HepG2 (cell line): ENCODE measurements at regions not wholly inside any gene's neighbourhood (a gene's known extent, or its start where the extent isn't known, plus 50 kb on each side); places are given as distances from the start of the nearest gene placed in this dataset.

ENCODE experiments used
- ATAC-seq: fragments of 200-7000 bp; cut with Tn5 transposase; 3 replicates; pipeline ENCODE4 v1.9.1; 2020; ENCODE audit warnings: mild to moderate bottlenecking, moderate library complexity
- BruUV-seq: library from RNA; stranded (reverse); fragments of 400-500 nt; replicated peaks from 2 replicates; lab custom pipeline; 2021; lab: Mats Ljungman, UMichigan
- CTCF ChIA-PET: fragments of 300-600 bp; formaldehyde crosslinking; extraction: SDS; loops from one replicate; lab custom pipeline; 2021; ENCODE audit warnings: low total read pairs, inconsistent platforms, low intra/inter-chr PET ratio; lab: Yijun Ruan, JAX
- POLR2A ChIA-PET: fragments of 350-600 bp; sonication (Branson Sonifier 250); formaldehyde crosslinking; loops from one replicate; lab custom pipeline; 2020; ENCODE audit warnings: antibody characterized with exemption, inconsistent platforms; lab: Yijun Ruan, JAX
- DNase-seq: peaks from one replicate; pipeline ENCODE4 v3.0.0-alpha.2; 2015; ENCODE audit warnings: low spot score
- FAIRE-seq: peaks from 3 replicates; lab custom pipeline; 2011; peaks lifted over from hg19 to GRCh38; lab: Jason Lieb, UNC
- H2AFZ ChIP-seq: one replicate; pipeline ENCODE4 v1.6.1; 2011; ENCODE audit warnings: low read length, inconsistent platforms
- H3K27ac ChIP-seq: fragments of 300-600 bp; 3 replicates; pipeline ENCODE4 v1.8.0; 2011; ENCODE audit warnings: mixed run types, mild to moderate bottlenecking, mixed read lengths, low read length, inconsistent platforms; ENCODE audit not compliant: insufficient read depth; ENCODE audit errors: extremely low read length
- H3K27me3 ChIP-seq, 2 experiments: fragments of 200-600 bp in 1 of 2; 2 replicates in 1 of 2; 3 replicates in 1 of 2; pipeline versions ENCODE4 v1.6.0 to v1.8.0; 2011; ENCODE audit warnings: low read length in 2 of 2, mild to moderate bottlenecking in 2 of 2, moderate library complexity in 2 of 2, inconsistent platforms in 1 of 2; ENCODE audit not compliant: insufficient read depth in 2 of 2, control insufficient read depth in 1 of 2
- H3K36me3 ChIP-seq, 2 experiments: fragments of 200-600 bp in 1 of 2; replicated peaks in 1 of 2; 2 replicates in 1 of 2; 3 replicates in 1 of 2; pipeline versions ENCODE4 v1.5.1 to v1.8.0; 2011; ENCODE audit warnings: low read length in 2 of 2, inconsistent platforms in 1 of 2; ENCODE audit not compliant: insufficient read depth in 2 of 2, control insufficient read depth in 1 of 2
- H3K4me1 ChIP-seq: 2 replicates; pipeline ENCODE4 v1.5.1; 2012; ENCODE audit warnings: low read length, inconsistent platforms; ENCODE audit not compliant: insufficient read depth
- H3K4me2 ChIP-seq: 2 replicates; pipeline ENCODE4 v1.6.0; 2011; ENCODE audit warnings: low read depth, low read length, inconsistent platforms
- H3K4me3 ChIP-seq, 3 experiments: fragments of 200-600 bp in 1 of 3; sonication (generic), shearing (Covaris generic) in 1 of 3; replicated peaks in 1 of 3; 2 replicates each; pipeline ENCODE4 v1.5.1; 2011 to 2016; ENCODE audit warnings: low read length in 3 of 3, inconsistent platforms in 2 of 3, low read depth in 2 of 3, mild to moderate bottlenecking in 2 of 3, control low read depth in 1 of 3, mixed read lengths in 1 of 3; ENCODE audit not compliant: insufficient read depth in 1 of 3
- H3K79me2 ChIP-seq: one replicate; pipeline ENCODE4 v1.6.1; 2011; ENCODE audit warnings: low read length, inconsistent platforms; ENCODE audit not compliant: insufficient read depth
- H3K9ac ChIP-seq: 2 replicates; pipeline ENCODE4 v1.6.0; 2011; ENCODE audit warnings: mild to moderate bottlenecking, low read depth, low read length, inconsistent platforms; ENCODE audit not compliant: insufficient read depth
- H3K9me3 ChIP-seq: 2 replicates; pipeline ENCODE4 v1.5.1; 2012; ENCODE audit warnings: mild to moderate bottlenecking, low read length
- H4K20me1 ChIP-seq: 2 replicates; pipeline ENCODE4 v1.6.0; 2011; ENCODE audit warnings: inconsistent platforms, mild to moderate bottlenecking, low read length, moderate library complexity; ENCODE audit not compliant: insufficient read depth
- BRD4 ChIP-seq: sonication (generic); formaldehyde crosslinking; IDR thresholded peaks from 2 replicates; pipeline ENCODE4 v1.4.0; 2020; ENCODE audit warnings: missing genetic modification reagents
- HDAC6 ChIP-seq: fragments of 200-600 bp; sonication (generic); IDR thresholded peaks from 2 replicates; pipeline ENCODE4 v1.7.0; 2017; ENCODE audit warnings: mild to moderate bottlenecking, antibody characterized with exemption, low read length, low read depth
- PCBP2 ChIP-seq: fragments of 200-400 bp; formaldehyde crosslinking; optimal IDR thresholded peaks from 2 replicates; pipeline ENCODE3; 2018; ENCODE audit warnings: low read length, low read depth; ENCODE audit not compliant: poor library complexity, severe bottlenecking
- SP140L ChIP-seq: sonication (generic); formaldehyde crosslinking; IDR thresholded peaks from 2 replicates; pipeline ENCODE4 v1.4.0; 2020; ENCODE audit warnings: missing genetic modification reagents, borderline replicate concordance
- TRIM24 ChIP-seq: sonication (generic); formaldehyde crosslinking; IDR thresholded peaks from 2 replicates; pipeline ENCODE4 v1.8.0; 2022; ENCODE audit warnings: mild to moderate bottlenecking, missing genetic modification reagents
- ZFP1 ChIP-seq: IDR thresholded peaks from 2 replicates; pipeline ENCODE4 v1.6.1; 2016
- ZNF124 ChIP-seq: sonication (generic); formaldehyde crosslinking; IDR thresholded peaks from 2 replicates; pipeline ENCODE4 v1.4.0; 2020; ENCODE audit warnings: missing genetic modification reagents
- WGBS: methylation state at CpG from one replicate; pipeline ENCODE4 v1.1.6; 2017; ENCODE audit warnings: low lambda C conversion rate; 5-methylcytosine and 5-hydroxymethylcytosine counted together
- in situ Hi-C: cut with HindIII; loops from 2 replicates; pipeline ENCODE4 v1.10.0; 2017; ENCODE audit warnings: low pct_unique_long_range_greater_than_20kb; ENCODE audit not compliant: extremely low pct_ligation_motif_present
- intact Hi-C: fragments of 100-400 bp; cut with micrococcal nuclease; formaldehyde crosslinking; loops from one replicate; pipeline ENCODE4 v1.10.0; 2022; ENCODE audit not compliant: unreplicated experiment
- TF ChIP-seq, protein P1 (sequence below): sonication (generic); formaldehyde crosslinking; conservative IDR thresholded peaks from 2 replicates; pipeline ENCODE4 v1.8.0; 2022; ENCODE audit warnings: missing genetic modification reagents
- TF ChIP-seq, protein P2 (sequence below): sonication (generic); formaldehyde crosslinking; IDR thresholded peaks from 2 replicates; pipeline ENCODE4 v1.5.1; 2020; ENCODE audit warnings: mild to moderate bottlenecking, missing genetic modification reagents, borderline replicate concordance
- TF ChIP-seq, protein P3 (sequence below): sonication (generic); formaldehyde crosslinking; IDR thresholded peaks from 2 replicates; pipeline ENCODE4 v1.8.1; 2023; ENCODE audit warnings: missing genetic modification reagents, inconsistent platforms, borderline replicate concordance

DNA sequence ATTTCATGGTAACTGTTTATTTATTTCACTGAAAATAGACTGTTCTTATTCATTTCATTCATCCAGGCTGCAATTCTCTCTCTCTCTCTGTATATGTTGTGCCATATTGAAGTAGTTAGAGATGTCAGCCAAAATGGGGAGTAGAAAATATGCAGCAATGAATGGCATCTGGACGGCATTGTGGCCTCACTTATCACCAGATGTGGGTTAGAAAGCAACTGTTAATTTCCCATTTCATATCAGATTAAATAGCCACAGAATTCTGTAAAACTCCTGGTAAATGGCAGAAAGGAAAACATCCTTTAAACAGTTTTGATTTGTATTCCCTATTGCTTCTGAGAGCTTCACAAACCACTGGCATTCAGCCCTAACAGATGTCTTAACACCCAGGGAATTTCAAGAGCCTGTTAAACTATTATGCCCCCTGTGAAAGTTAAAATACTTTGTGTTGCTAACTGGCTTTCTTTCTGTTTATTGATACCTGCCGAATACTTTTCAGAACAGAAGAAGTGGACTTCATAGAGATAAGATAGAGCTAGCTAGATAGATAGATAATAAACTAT is 1763.3 kb upstream of the MIR17HG start (continued):
- no peak for TF ChIP-seq ZNF124 (CRISPR knock-in tag)
- TF ChIP-seq, all 625 proteins: peak for 0

DNA sequence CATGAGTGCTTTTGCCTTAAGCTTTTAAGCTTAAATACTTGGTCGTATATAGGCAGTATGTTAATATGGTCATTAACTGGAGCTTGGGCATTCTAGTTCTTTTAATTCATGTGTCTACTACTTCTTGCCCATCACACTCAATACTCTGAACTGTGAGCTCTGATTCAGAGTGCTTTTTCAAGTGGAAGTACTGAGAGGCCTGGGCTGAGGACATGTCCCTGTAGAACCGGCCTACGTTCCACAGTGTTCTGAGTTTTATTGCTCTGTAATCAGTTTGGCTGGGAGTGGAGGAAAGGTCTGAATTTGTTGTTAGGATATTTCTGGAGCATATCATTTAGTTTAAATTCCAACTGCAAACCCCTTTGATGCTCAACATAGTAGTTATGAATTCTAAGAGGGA is 1744.8 kb upstream of the MIR17HG start:
- no peaks in the 10 kb centered on the region for H4K20me1 ChIP-seq
- intact Hi-C loops (no loop called here), in situ Hi-C loops (no loop called here)
- H3K27ac ChIP-seq = no peak overlapping the region
- no peak overlapping the region for H3K4me2 ChIP-seq
- no peaks in the 10 kb centered on the region for H3K79me2 ChIP-seq
- ATAC-seq (no peak), DNase-seq (no peak), FAIRE-seq (no peak)
- CTCF ChIA-PET = no interaction called here
- no TSS peak for BruUV-seq
- H3K4me1 ChIP-seq = no peaks in the 10 kb centered on the region
- peaks cover 63% of the 10 kb centered on the region for H3K9me3 ChIP-seq
- no peaks in the 10 kb centered on the region for H3K27me3 ChIP-seq
- no peak overlapping the region for H3K4me3 ChIP-seq
- no peaks in the 10 kb centered on the region for H3K36me3 ChIP-seq
- H2AFZ ChIP-seq = no peak overlapping the region
- H3K9ac ChIP-seq = no peak overlapping the region
- 18% methylated on average over 3 of the region's 3 CpGs for WGBS
- POLR2A ChIA-PET = no interaction called here
- no peak for TF ChIP-seq SP140L
- TF ChIP-seq BRD4 (CRISPR knock-in tag) = no peak
- TF ChIP-seq TRIM24 (CRISPR knock-in tag) = no peak
- no peak for TF ChIP-seq HDAC6
- no peak for TF ChIP-seq ZFP1 (CRISPR knock-in tag)
- TF ChIP-seq PCBP2 = no peak
- TF ChIP-seq, protein P1, sequence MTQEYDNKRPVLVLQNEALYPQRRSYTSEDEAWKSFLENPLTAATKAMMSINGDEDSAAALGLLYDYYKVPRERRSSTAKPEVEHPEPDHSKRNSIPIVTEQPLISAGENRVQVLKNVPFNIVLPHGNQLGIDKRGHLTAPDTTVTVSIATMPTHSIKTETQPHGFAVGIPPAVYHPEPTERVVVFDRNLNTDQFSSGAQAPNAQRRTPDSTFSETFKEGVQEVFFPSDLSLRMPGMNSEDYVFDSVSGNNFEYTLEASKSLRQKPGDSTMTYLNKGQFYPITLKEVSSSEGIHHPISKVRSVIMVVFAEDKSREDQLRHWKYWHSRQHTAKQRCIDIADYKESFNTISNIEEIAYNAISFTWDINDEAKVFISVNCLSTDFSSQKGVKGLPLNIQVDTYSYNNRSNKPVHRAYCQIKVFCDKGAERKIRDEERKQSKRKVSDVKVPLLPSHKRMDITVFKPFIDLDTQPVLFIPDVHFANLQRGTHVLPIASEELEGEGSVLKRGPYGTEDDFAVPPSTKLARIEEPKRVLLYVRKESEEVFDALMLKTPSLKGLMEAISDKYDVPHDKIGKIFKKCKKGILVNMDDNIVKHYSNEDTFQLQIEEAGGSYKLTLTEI = no peak
- TF ChIP-seq, protein P2, sequence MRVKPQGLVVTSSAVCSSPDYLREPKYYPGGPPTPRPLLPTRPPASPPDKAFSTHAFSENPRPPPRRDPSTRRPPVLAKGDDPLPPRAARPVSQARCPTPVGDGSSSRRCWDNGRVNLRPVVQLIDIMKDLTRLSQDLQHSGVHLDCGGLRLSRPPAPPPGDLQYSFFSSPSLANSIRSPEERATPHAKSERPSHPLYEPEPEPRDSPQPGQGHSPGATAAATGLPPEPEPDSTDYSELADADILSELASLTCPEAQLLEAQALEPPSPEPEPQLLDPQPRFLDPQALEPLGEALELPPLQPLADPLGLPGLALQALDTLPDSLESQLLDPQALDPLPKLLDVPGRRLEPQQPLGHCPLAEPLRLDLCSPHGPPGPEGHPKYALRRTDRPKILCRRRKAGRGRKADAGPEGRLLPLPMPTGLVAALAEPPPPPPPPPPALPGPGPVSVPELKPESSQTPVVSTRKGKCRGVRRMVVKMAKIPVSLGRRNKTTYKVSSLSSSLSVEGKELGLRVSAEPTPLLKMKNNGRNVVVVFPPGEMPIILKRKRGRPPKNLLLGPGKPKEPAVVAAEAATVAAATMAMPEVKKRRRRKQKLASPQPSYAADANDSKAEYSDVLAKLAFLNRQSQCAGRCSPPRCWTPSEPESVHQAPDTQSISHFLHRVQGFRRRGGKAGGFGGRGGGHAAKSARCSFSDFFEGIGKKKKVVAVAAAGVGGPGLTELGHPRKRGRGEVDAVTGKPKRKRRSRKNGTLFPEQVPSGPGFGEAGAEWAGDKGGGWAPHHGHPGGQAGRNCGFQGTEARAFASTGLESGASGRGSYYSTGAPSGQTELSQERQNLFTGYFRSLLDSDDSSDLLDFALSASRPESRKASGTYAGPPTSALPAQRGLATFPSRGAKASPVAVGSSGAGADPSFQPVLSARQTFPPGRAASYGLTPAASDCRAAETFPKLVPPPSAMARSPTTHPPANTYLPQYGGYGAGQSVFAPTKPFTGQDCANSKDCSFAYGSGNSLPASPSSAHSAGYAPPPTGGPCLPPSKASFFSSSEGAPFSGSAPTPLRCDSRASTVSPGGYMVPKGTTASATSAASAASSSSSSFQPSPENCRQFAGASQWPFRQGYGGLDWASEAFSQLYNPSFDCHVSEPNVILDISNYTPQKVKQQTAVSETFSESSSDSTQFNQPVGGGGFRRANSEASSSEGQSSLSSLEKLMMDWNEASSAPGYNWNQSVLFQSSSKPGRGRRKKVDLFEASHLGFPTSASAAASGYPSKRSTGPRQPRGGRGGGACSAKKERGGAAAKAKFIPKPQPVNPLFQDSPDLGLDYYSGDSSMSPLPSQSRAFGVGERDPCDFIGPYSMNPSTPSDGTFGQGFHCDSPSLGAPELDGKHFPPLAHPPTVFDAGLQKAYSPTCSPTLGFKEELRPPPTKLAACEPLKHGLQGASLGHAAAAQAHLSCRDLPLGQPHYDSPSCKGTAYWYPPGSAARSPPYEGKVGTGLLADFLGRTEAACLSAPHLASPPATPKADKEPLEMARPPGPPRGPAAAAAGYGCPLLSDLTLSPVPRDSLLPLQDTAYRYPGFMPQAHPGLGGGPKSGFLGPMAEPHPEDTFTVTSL (CRISPR knock-in tag) = no peak
- TF ChIP-seq, protein P3, sequence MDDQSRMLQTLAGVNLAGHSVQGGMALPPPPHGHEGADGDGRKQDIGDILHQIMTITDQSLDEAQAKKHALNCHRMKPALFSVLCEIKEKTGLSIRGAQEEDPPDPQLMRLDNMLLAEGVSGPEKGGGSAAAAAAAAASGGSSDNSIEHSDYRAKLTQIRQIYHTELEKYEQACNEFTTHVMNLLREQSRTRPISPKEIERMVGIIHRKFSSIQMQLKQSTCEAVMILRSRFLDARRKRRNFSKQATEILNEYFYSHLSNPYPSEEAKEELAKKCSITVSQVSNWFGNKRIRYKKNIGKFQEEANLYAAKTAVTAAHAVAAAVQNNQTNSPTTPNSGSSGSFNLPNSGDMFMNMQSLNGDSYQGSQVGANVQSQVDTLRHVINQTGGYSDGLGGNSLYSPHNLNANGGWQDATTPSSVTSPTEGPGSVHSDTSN (CRISPR knock-in tag) = no peak
